ENCODE measurements at regions not wholly inside any gene's neighbourhood (a gene's known extent, or its start where the extent isn't known, plus 50 kb on each side); places are given as distances from the start of the nearest gene placed in this dataset.

DNA sequence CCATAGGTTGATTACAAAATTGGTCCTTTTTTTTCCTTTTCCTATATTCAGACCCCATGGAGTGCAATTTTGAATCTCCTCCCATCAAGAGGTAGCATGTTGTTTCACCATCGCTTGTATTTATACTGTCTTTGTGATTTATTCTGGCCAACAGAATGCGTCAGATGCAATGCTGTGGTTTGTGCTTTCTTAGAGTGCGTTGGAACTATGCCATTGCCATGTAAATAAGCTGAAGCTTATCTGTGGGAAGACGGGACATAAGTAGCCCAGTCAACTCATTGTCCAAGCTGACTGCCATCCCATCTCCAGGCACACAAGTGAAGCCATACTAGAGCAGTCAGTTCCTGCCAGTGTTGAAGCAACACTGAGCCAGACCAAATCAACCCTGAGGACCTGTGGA is 1339.3 kb upstream of the GOT2 start:
- no peaks in the 10 kb centered on the region for H3K9me3 ChIP-seq (ENCODE audit: control insufficient read depth in 2 of 3, insufficient read depth in 1 of 3, low read length in 3 of 3)
- intact Hi-C loops (cut with DNase I), result no loop called here
- TF ChIP-seq, protein P1, sequence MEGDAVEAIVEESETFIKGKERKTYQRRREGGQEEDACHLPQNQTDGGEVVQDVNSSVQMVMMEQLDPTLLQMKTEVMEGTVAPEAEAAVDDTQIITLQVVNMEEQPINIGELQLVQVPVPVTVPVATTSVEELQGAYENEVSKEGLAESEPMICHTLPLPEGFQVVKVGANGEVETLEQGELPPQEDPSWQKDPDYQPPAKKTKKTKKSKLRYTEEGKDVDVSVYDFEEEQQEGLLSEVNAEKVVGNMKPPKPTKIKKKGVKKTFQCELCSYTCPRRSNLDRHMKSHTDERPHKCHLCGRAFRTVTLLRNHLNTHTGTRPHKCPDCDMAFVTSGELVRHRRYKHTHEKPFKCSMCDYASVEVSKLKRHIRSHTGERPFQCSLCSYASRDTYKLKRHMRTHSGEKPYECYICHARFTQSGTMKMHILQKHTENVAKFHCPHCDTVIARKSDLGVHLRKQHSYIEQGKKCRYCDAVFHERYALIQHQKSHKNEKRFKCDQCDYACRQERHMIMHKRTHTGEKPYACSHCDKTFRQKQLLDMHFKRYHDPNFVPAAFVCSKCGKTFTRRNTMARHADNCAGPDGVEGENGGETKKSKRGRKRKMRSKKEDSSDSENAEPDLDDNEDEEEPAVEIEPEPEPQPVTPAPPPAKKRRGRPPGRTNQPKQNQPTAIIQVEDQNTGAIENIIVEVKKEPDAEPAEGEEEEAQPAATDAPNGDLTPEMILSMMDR (IDR thresholded peaks at IDR 0.05; ENCODE audit: borderline replicate concordance, extremely low read depth, insufficient read depth), result no peak
- no peak overlapping the region for H3K27ac ChIP-seq (ENCODE audit: low read depth in 2 of 2, low read length in 2 of 2)
- H3K4me1 ChIP-seq (ENCODE audit: control insufficient read depth in 2 of 3, insufficient read depth in 2 of 3, low read depth in 1 of 3, low read length in 3 of 3), result no peaks in the 10 kb centered on the region
- DNase-seq, result no peak
- H3K9ac ChIP-seq (ENCODE audit: low read length in 3 of 3), result no peak overlapping the region
- FAIRE-seq, result no peak
- no peaks in the 10 kb centered on the region for H3K27me3 ChIP-seq (ENCODE audit: control insufficient read depth, insufficient read depth, low read length)
- H3K36me3 ChIP-seq (ENCODE audit: control insufficient read depth in 2 of 3, insufficient read depth in 3 of 3, low read length in 3 of 3), result no peaks in the 10 kb centered on the region
- no peak overlapping the region for H3K4me3 ChIP-seq (ENCODE audit: low read length in 3 of 3)

DNA sequence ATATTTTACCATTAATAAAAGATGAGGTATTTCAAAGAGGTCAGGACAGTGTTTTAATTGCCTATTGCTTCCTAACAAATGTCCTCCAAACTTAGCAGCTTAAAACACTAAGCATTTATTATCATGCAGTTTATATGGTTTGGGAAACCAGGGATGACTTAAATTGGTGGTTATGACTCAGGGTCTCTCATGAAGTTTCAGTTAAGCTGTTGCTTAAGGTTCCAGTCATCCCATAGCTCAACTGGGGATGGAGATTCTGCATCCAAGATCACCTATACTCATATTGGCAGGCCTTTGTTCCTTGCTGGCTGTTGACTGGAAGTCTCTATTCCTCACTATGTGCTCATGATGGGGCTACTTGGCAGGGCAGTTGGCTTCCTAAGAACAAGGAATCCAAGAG is 1329.9 kb upstream of the GOT2 start:
- intact Hi-C loops (cut with DNase I), result no loop called here
- TF ChIP-seq, protein P1 (IDR thresholded peaks at IDR 0.05; ENCODE audit: borderline replicate concordance, extremely low read depth, insufficient read depth), result no peak
- no peaks in the 10 kb centered on the region for H3K9me3 ChIP-seq (ENCODE audit: control insufficient read depth in 2 of 3, insufficient read depth in 1 of 3, low read length in 3 of 3)

GRCh38 chr16:60061396-60061795 is 1327.3 kb upstream of the GOT2 start:
- peaks cover 0 to 4% (median 0%) of the 10 kb centered on the region in 3 donors for H3K4me1 ChIP-seq (ENCODE audit: control insufficient read depth in 2 of 3, insufficient read depth in 2 of 3, low read depth in 1 of 3, low read length in 3 of 3)
- intact Hi-C loops (cut with DNase I), result no loop called here
- no peak for FAIRE-seq

More for the DNA sequence above, 1329.9 kb upstream of the GOT2 start:
- FAIRE-seq (no peak), DNase-seq (no peak)
- Histone ChIP-seq H3K4me1 (ENCODE audit: control insufficient read depth in 2 of 3, insufficient read depth in 2 of 3, low read depth in 1 of 3, low read length in 3 of 3) (peaks cover 0 to 4% (median 0%) of the 10 kb centered on the region in 3 donors), H3K27me3 (ENCODE audit: control insufficient read depth, insufficient read depth, low read length) (no peaks in the 10 kb centered on the region), H3K9ac (ENCODE audit: low read length in 3 of 3) (no peak overlapping the region), H3K36me3 (ENCODE audit: control insufficient read depth in 2 of 3, insufficient read depth in 3 of 3, low read length in 3 of 3) (no peaks in the 10 kb centered on the region), H3K27ac (ENCODE audit: low read depth in 2 of 2, low read length in 2 of 2) (no peak overlapping the region), H3K4me3 (ENCODE audit: low read length in 3 of 3) (no peak overlapping the region)

More at GRCh38 chr16:60061396-60061795, 1327.3 kb upstream of the GOT2 start:
- Histone ChIP-seq H3K36me3 (ENCODE audit: control insufficient read depth in 2 of 3, insufficient read depth in 3 of 3, low read length in 3 of 3) (no peaks in the 10 kb centered on the region), H3K4me3 (ENCODE audit: low read length in 3 of 3) (no peak overlapping the region), H3K27ac (ENCODE audit: low read depth in 2 of 2, low read length in 2 of 2) (no peak overlapping the region), H3K9me3 (ENCODE audit: control insufficient read depth in 2 of 3, insufficient read depth in 1 of 3, low read length in 3 of 3) (no peaks in the 10 kb centered on the region), H3K9ac (ENCODE audit: low read length in 3 of 3) (no peak overlapping the region), H3K27me3 (ENCODE audit: control insufficient read depth, insufficient read depth, low read length) (no peaks in the 10 kb centered on the region)
- TF ChIP-seq, protein P1 (IDR thresholded peaks at IDR 0.05; ENCODE audit: borderline replicate concordance, extremely low read depth, insufficient read depth), result no peak
- DNase-seq, result no peak

Measured in kidney (tissue), 13 donors.